ENCODE measurements at regions not wholly inside any gene's neighbourhood (a gene's known extent, or its start where the extent isn't known, plus 50 kb on each side); places are given as distances from the start of the nearest gene placed in this dataset.
A peak's percentile ranks its signal among the peaks of the same experiment; 100 is the strongest.

DNA sequence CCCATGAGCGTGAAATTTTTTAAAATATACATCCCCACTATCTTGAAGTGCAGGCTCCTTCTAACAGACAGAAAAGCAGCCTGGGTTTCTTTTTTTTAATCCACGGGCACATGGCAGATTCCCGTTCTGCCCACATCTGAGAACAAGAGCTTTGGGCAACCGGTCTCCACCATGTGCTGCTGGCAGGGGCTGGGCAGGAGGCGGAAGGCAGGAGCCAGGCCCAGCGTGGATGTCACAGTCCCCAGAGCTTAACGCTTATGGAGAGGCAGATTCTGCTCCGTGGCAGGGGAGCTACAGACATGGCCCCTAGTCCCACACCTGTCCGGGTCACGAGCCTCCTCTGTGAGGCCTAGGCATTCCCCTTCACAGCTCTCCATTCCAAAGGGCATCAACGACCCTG is 503.0 kb upstream of the MYT1L start:
- in situ Hi-C loops (cut with HindIII; ENCODE audit: low sequenced_read_pairs): no loop called here
- no peak for DNase-seq (ENCODE audit: low spot score)

DNA sequence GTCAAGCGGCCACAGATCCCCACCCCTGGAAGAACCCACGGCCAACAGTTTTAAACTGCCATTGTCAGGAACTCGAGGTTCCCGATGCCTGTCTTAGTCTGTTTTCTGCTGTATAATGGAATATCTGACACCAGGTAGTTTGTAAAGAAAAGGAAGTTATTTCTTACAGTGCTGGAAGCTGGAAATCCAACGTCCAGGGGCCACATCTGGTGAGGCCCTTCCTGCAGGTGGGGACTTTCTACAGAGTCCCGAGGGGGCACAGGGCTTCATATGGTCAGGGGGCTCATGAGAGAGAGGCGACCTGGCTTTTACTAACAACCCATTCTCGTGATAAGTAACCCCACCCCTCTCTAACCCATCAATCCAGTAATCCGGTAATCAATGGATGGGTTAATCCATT is 501.6 kb upstream of the MYT1L start:
- in situ Hi-C loops (cut with HindIII; ENCODE audit: low sequenced_read_pairs): no loop called here
- DNase-seq (ENCODE audit: low spot score): no peak

DNA sequence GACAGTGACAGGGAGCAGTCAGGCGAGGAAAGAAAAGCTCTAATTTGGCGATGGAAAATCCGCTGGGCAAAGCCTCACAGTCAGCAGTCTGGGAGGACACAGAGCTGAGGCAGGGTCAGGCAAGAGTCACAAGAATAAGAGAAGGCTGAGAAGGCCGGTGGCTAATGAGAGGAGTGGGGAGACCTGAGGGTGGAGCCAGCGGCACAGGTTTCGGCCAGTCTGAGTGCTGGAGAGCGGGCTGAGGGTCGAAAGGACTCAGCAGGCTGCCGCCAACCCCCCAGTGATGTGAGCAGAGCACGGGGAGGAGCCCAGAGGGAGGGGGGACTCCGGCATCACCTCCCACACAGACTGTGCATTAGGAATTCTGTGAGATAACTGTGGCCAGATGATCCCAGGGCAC is 500.6 kb upstream of the MYT1L start:
- DNase-seq (ENCODE audit: low spot score): peak; percentile 48

GRCh38 chr2:2830576-2830975 is 499.5 kb upstream of the MYT1L start:
- DNase-seq (ENCODE audit: low spot score): no peak
- in situ Hi-C loops (cut with HindIII; ENCODE audit: low sequenced_read_pairs): no loop called here

More for the DNA sequence above, 500.6 kb upstream of the MYT1L start:
- in situ Hi-C loops (cut with HindIII; ENCODE audit: low sequenced_read_pairs): no loop called here

GRCh38 chr2:2828774-2829368 is 497.8 kb upstream of the MYT1L start:
- in situ Hi-C loops (cut with HindIII; ENCODE audit: low sequenced_read_pairs): no loop called here
- peak; percentile 31 for DNase-seq (ENCODE audit: low spot score)

DNA sequence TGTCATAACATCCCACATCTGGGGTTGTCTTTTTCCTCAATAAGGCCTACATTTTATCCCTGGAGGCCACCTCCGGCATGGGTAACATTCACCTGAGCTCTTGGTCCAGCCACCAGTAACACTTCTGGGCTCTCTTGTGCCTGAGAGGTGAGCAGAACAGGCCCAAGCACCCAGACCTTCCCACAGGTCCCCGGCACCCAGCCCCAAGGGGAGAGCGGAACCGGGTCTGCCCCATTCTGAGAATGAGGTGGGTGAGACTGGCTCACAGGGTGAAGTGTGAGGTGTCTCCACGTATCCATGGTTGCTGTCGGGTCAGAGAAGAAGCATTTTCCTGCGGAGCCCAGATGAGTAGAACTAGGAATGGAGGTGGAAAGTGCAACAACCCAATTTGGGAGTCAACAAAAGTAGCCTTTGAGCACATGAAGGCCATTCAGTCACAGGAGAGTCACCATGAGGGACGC is 496.7 kb upstream of the MYT1L start:
- DNase-seq (ENCODE audit: low spot score): no peak

DNA sequence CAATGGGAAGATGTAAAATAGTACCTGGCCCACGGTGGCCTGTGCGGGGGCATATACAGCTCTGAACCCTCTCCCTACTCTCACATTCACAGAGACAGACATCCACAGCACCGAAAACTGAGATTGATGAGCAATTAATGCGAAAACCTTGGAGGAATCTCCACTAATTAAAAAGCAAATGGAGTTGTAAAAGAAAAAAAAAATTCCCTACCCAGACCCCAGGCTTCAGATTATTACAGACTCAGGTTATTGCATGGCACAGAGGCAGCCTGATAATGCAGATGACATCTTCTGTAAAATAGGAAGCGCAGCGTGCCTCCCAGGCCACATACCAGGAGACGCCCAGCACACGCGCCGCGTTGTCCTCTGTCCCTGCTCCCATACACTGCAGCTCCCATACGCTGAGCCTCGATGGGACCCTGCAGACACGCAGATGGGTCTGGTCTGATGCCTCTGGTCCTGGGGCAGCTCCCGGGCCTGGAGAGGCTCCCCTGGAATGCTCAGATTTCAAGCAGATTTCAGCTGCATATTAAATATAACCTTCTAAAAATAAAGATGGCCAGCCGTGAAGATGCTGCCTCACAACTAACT is 496.1 kb upstream of the MYT1L start:
- DNase-seq (ENCODE audit: low spot score): no peak

More for the DNA sequence above, 496.7 kb upstream of the MYT1L start:
- in situ Hi-C loops (cut with HindIII; ENCODE audit: low sequenced_read_pairs): no loop called here

GRCh38 chr2:2826621-2827020 is 495.5 kb upstream of the MYT1L start:
- in situ Hi-C loops (cut with HindIII; ENCODE audit: low sequenced_read_pairs): no loop called here

More for the DNA sequence above, 496.1 kb upstream of the MYT1L start:
- in situ Hi-C loops (cut with HindIII; ENCODE audit: low sequenced_read_pairs): no loop called here

GRCh38 chr2:2826209-2826551 is 495.1 kb upstream of the MYT1L start:
- in situ Hi-C loops (cut with HindIII; ENCODE audit: low sequenced_read_pairs): no loop called here
- DNase-seq (ENCODE audit: low spot score): no peak

More at GRCh38 chr2:2826621-2827020, 495.5 kb upstream of the MYT1L start:
- DNase-seq (ENCODE audit: low spot score): no peak

DNA sequence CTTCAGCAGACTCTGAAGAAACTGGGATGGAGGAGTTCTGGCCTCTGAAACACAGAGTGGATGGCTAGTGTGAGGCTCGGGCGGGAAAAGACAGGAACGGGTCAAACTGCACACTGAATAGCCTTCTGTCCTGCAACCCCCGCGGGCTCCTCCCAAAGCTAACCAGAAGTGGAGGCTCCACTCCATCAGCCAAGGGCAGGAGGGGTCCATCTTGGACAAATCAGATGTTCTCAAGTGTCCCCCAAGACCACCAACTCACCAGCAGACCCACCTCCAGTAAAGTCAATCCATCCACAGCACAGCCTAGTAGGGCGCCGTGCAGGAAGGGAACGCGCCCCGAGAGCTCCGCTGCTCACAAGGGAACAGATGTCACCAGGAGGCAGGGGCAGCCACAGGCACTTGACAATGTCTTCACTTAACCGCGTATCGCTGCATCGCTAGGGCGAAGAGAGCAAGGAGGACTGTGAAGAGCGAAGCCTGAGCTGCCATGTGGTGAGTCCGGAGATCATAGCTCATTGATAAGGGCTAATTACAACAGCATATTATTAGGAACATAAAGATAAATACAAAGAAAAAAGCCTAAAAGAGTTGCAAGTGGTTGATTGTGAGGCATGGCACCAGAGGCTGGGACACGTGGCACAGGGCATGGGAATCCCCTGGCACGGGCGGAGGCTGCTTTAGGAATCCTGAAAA is 494.6 kb upstream of the MYT1L start:
- DNase-seq (ENCODE audit: low spot score): no peak
- in situ Hi-C loops (cut with HindIII; ENCODE audit: low sequenced_read_pairs): no loop called here

- in situ Hi-C loops (cut with HindIII; ENCODE audit: low sequenced_read_pairs): no loop called here
- no peak for DNase-seq (ENCODE audit: low spot score)
These were observed 494.0 kb upstream of the MYT1L start for GRCh38 chr2:2825062-2825461.

DNA sequence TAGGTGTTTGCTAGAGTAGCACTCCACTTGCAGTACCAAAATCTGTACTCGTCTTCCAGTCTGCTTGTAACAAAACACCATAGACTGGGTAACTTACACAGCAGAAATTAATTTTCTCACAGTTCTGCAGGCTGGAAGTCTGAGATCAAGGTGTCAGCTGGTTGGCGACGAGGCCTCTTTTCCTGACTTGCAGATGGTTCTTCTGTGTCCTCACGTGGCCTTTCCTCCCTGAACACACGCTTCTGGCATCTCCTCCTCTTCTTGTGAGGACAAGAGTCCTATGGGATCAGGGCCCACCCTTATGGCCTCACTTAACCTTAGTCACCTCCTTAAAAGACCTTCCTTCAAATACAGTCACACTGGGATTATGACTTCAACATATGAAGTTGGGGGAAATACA is 493.5 kb upstream of the MYT1L start:
- no peak for DNase-seq (ENCODE audit: low spot score)
- in situ Hi-C loops (cut with HindIII; ENCODE audit: low sequenced_read_pairs): no loop called here

DNA sequence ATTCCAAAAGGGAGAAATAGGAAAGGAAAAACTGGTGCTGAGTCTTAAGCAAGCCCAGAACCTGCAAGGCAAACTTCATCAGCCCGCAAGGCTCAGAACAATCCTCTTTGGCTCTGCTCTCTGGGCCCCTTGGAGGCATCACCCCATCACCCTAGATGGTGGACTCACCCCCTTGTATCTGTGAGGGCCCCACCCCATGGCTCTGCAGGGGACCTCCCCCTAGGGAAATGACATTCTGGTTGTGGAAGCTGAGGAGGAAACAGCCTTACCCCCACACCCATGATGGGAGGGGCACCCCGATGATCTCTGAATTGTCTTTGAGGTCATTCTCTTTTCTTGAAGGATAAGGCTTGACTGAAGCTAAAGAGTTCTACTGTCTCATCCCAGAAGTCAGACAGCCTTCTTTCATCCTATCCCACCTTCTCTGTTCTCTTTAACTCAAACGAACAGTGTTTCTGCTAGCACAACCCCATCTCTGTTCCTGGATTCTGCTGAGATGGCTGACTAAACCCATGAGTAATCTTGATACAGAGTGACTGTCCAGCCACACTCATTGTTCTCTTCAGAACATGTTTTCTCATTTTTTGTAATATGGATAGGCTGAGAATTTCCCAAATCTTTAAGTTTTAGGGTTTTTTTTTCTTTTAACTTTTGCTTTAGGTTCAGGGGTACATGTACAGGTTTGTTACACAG is 492.1 kb upstream of the MYT1L start:
- in situ Hi-C loops (cut with HindIII; ENCODE audit: low sequenced_read_pairs): no loop called here
- DNase-seq (ENCODE audit: low spot score): no peak

DNA sequence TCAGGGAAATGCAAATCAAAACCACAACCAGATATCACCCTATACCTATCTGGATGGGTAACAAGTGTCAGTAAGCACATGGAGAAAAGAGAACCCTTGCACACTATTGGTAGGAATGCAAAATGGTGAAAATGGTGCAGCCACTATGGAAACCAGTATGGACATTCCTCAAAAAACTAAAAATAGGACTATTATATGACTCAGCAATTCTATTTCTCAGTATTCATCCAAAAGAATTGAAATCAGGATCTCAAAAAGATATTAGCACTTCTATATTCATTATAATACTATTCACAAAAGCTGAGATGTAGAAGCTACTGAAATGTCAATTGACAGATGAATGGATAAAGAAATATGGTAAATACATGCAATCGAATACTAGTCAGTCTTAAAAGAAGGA is 491.1 kb upstream of the MYT1L start:
- in situ Hi-C loops (cut with HindIII; ENCODE audit: low sequenced_read_pairs): no loop called here

DNA sequence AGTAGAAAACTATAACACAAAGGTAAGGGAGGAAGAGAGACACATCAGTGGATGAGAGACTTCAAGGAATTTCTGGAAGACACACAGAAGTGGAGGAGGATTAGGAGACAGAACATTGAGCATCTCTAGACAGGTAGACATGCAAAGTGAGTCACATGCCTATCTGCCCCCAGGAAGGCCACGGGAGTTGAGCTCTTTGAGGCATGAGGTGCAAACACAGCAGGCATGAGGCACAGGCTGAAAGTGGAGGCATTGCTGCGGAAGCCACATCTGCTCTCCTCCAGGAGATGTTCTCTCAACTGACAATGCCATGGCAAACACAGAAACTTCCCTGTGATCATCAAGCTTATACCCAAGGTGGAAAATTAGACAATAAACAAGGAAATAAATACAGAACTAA is 481.6 kb upstream of the MYT1L start:
- no peak for DNase-seq (ENCODE audit: low spot score)
- in situ Hi-C loops (cut with HindIII; ENCODE audit: low sequenced_read_pairs): no loop called here

More for the DNA sequence above, 491.1 kb upstream of the MYT1L start:
- DNase-seq (ENCODE audit: low spot score): no peak

- in situ Hi-C loops (cut with HindIII; ENCODE audit: low sequenced_read_pairs): no loop called here
- no peak for DNase-seq (ENCODE audit: low spot score)
These were observed 481.0 kb upstream of the MYT1L start for GRCh38 chr2:2812117-2812516.

GRCh38 chr2:2810504-2810903 is 479.4 kb upstream of the MYT1L start:
- DNase-seq (ENCODE audit: low spot score): no peak
- in situ Hi-C loops (cut with HindIII; ENCODE audit: low sequenced_read_pairs): no loop called here

DNA sequence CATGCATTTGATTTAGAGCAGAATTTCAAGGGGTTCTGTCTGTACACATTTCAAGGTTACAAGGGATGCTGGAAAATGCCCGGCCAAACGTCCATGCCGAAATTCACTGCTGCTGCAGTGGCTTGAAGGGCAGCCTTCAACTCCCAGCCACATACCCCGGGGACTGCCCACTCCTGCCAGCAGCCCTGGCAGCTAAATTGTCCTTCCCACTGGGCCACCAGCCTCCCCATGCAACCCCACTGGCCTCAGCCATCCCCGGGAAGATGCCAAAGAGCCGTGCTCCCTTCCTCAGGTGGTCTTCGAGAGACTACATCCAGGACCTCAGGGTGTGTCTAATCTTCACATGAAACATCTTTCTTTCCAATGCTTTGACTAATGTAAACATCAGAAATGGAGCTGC is 478.7 kb upstream of the MYT1L start:
- in situ Hi-C loops (cut with HindIII; ENCODE audit: low sequenced_read_pairs): no loop called here
- no peak for DNase-seq (ENCODE audit: low spot score)

DNA sequence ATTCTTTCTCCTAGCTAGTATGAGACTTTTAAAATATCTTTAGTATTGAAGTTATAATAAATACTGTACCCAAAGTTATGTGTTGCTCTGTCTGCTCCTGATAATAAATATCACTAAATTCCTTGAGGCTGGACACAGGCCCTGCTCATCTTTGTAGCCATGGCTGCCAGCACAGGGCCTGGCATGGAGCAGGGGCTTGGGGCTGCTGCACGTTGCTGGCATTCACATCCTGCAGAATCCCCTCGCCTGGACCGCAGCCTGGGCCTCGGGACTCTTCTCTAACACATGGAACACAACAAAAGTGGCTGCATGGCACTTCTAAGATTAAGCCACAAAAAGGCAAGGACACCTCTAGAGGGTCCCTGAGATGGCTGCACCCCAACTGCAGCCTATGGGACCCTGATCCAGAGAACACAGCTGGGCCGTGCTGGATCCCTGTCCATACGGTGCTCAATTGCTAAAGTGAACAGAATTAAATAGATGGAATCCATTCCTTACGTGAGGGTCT is 477.5 kb upstream of the MYT1L start:
- no peak for DNase-seq (ENCODE audit: low spot score)
- in situ Hi-C loops (cut with HindIII; ENCODE audit: low sequenced_read_pairs): no loop called here

DNA sequence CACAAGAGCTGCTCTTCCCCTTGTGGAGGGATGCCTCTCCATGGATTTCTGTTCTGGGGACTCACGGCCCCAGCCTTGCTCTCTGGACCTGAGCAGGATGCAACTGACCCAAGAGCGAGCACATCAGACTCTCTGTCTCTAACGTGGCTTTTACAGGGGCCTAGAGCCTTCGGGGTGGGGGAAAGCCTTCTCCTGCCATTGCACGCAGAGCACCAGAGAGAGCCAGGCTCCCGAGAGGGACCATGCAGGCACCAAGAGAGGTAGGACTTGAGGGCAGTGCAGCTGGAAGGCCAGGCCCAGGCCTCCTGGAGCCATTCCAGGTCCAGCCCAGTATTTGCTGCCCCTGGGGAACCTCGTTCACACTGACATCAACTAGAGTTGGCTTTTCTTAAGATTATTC is 475.6 kb upstream of the MYT1L start:
- in situ Hi-C loops (cut with HindIII; ENCODE audit: low sequenced_read_pairs): no loop called here
- no peak for DNase-seq (ENCODE audit: low spot score)
